LNCAP (cell line): ENCODE measurements at regions not wholly inside any gene's neighbourhood (a gene's known extent, or its start where the extent isn't known, plus 50 kb on each side); places are given as distances from the start of the nearest gene placed in this dataset.

Experiments
- CTCF ChIP-seq: fragments of 450-650 bp; IDR thresholded peaks from 2 replicates; pipeline ENCODE4 v1.5.1; 2017; ENCODE audit warnings: mild to moderate bottlenecking

- no peak for TF ChIP-seq CTCF
These were observed 518.9 kb downstream of the BRINP3 start for GRCh38 chr1:189958756-189959155.

- TF ChIP-seq CTCF, result no peak
These were observed 516.9 kb downstream of the BRINP3 start for GRCh38 chr1:189960769-189961168.

GRCh38 chr1:189962181-189962580 is 515.5 kb downstream of the BRINP3 start:
- TF ChIP-seq CTCF, result no peak

- TF ChIP-seq CTCF, result no peak
These were observed 507.1 kb downstream of the BRINP3 start for GRCh38 chr1:189970331-189971230.

- no peak for TF ChIP-seq CTCF
These were observed 506.0 kb downstream of the BRINP3 start for GRCh38 chr1:189971656-189972055.

GRCh38 chr1:189977184-189977583 is 500.5 kb downstream of the BRINP3 start:
- TF ChIP-seq CTCF, result no peak

- TF ChIP-seq CTCF, result no peak
These were observed 494.3 kb downstream of the BRINP3 start for GRCh38 chr1:189983166-189983890.
